GM10266 (cell line): ENCODE measurements at regions not wholly inside any gene's neighbourhood (a gene's known extent, or its start where the extent isn't known, plus 50 kb on each side); places are given as distances from the start of the nearest gene placed in this dataset.

Experiments used
- DNase-seq: peaks from one replicate; pipeline ENCODE4 v3.0.0; 2012; ENCODE audit errors: extremely low spot score
- TF ChIP-seq, protein P1 (sequence below): IDR thresholded peaks from 2 replicates; pipeline ENCODE4 v1.5.1; 2012; ENCODE audit warnings: mild to moderate bottlenecking, low read depth; ENCODE audit not compliant: control insufficient read depth, insufficient read depth; ENCODE audit errors: missing control alignments

DNA sequence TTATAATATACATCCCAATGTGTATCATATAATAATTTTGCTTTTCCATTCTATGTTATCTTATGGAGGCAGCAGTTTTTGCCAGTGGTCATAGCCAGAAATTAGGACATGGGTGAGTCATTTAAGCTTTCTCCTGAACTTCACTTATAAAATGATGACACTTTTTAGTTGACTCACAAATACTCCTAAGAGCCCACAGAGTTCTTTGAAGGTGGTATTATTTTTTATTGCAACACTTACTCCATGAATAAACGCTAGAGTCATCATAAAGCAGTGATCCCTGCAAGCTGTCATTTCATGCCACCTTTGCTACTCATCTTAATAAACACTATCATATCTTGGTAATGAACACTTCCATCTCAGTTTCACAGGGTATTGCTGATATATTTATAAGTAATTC lies 69.9 kb upstream of the MAPRE2 start:
- DNase-seq, result no peak
- TF ChIP-seq, protein P1, sequence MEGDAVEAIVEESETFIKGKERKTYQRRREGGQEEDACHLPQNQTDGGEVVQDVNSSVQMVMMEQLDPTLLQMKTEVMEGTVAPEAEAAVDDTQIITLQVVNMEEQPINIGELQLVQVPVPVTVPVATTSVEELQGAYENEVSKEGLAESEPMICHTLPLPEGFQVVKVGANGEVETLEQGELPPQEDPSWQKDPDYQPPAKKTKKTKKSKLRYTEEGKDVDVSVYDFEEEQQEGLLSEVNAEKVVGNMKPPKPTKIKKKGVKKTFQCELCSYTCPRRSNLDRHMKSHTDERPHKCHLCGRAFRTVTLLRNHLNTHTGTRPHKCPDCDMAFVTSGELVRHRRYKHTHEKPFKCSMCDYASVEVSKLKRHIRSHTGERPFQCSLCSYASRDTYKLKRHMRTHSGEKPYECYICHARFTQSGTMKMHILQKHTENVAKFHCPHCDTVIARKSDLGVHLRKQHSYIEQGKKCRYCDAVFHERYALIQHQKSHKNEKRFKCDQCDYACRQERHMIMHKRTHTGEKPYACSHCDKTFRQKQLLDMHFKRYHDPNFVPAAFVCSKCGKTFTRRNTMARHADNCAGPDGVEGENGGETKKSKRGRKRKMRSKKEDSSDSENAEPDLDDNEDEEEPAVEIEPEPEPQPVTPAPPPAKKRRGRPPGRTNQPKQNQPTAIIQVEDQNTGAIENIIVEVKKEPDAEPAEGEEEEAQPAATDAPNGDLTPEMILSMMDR, result no peak

DNA sequence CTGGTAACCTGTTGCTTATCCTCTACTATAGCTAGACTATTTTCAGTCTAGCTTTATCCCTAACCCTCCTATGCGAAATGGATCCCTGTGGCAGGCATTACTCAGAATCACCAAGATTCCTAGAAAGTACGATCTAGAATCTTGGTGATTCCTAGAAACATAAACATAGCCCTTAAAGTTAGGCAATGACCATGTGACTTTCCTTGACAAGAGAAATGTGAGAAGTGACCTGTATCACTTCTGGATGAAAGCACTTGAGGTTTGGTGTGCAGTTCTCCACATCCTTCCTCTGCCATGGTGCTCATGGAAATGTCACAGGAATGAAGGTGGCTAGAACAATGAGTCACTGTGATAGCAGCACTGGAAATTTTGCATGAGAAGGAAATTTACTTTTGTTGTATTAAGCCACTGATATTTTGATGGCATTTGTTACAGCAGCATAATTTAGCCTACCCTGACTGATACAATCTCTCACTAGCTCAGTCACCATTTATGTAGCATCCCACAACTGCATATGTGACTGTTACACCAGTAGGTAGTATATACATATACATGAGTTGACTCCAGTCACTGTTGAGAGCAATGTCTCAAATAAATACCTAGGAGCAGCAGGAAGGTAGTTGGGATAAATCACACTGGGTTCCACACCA lies 68.3 kb upstream of the MAPRE2 start:
- DNase-seq, result no peak

DNA sequence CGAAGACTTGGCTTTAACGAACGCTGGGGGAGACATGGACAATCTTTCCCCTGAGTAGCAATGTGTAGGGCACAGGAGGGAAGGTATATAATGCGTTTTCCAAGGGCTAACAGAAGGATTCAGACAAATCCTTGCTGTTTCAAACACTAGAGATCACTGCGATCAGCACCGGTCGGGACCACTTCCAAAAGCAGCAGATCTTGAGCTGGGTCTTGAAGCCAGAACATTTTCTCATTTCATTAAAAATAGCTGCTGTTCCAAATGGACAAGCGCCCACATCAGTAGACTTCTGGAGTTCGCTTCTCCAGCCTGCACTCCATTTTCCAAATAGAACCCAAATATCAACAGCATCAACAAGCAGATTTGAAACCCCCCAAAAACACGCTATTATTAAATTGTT lies 65.1 kb upstream of the MAPRE2 start:
- DNase-seq, result peak; percentile 10
- TF ChIP-seq, protein P1, result no peak

More for the DNA sequence above, 68.3 kb upstream of the MAPRE2 start:
- TF ChIP-seq, protein P1, result no peak

DNA sequence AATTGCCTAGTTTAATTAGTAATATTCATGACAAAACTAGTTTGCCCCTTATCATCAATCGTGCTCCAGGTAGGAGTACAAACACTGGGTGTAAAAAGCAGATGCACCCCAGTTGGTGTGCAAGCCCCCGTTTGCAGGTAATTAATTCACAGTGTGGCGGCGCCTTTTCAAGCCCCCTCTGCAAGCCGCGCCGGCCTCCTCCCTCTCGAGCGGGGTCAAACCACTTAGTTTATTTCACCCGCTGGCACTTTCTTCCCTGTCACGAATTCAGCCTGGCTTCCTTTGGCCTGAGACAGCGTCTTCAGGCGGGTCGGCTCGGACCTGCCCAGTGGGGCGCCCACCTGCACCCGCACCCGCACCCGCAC lies 64.7 kb upstream of the MAPRE2 start:
- TF ChIP-seq, protein P1, result no peak
- DNase-seq, result no peak

DNA sequence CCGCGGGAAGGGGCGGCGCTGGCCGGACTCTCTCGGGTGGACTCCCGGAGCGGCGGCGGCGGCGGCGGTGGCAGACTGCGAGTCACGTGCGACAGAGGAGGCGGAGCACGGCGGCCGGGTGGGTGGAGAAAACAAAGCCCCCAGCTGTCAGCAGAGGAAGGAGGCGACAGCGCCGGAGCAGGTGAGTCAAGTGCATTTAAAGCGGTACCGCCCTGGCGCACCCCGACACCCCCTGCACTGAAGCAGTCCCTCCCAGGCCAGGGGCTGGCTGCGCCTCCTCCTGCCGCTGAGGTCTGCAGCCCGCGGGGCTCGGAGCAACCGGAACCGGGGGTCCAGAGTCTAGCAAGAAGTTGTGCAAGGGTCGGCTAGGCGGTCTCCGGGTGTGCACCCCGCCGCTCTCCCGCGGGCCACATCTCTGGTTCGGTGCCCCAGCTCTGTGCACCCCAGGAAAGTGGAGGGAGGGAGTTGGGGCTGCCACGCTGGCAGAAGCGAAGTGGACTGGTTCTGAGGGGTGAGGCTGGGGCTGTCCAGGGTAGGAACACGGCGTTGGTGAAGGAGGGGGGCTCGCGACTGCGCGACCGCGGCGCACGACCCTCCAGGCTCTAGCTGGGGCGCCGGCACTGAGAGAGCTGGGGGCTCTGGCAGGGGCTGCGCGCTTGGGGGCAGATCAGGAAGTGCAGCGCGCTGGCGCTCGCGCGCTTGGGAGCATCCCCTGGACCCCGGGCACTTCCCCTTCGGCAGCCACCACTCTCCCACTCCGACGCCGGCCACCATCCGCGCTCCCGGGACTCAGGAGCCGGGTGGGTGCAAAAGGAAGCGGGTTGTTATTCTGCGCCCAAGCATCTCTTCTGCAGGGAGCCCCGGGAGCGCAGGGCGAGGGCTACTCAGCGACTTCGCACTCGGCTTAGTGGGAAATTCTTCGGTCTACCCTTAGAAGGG lies 64.0 kb upstream of the MAPRE2 start:
- peak; percentile 65 for DNase-seq
- TF ChIP-seq, protein P1, result no peak

DNA sequence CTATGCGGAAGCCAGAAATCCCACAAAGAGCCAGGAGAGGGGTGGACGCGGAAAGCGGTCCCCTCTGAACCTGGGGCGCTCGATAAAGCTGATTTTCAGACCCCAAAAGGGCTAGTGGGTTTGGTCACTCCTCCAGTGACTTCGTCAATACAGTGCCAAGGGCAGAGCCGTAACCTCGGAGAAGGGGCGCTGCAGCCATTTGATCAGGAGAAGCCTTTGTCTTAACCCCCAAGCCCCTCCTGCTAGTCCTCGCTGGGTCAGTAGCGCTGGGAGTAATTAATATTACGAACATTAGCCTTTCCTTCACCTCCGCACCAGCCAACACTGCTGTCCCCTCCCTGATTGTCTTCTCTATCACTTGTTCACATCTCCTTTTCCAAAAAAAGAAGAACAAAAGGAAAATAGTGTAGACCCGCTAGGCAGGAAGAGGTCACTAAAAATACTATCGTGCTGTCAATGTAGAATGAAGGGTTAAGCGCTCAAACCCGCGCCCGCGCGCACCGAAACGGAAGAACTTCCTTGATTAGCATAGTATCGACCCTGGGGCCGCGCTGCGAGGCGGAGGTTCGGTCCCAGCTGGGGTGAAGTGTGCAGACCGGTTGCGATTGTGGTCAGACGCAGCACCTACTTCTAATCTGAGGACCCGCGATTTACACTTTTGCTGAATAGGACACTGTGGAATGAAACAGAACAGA lies 63.2 kb upstream of the MAPRE2 start:
- TF ChIP-seq, protein P1, result no peak
- DNase-seq, result peak; percentile 27
